T-helper 1 cell treated with Interleukin-12 subunit alpha and Interleukin-12 subunit beta and Interleukin-4 antibody, amounts not matched to agents 30 μg/mL and 1 μg/mL, for 36 hours (primary cell): ENCODE measurements at regions not wholly inside any gene's neighbourhood (a gene's known extent, or its start where the extent isn't known, plus 50 kb on each side); places are given as distances from the start of the nearest gene placed in this dataset.
"Not testable (repeated sequence)": the region's sequence is repeated elsewhere in the genome, so short reads cannot be mapped to it uniquely, and the experiment has no call there.

Source experiments
- H3K27ac Mint-ChIP-seq: one replicate; pipeline ENCODE4 v1.8.0; 2021; ENCODE audit warnings: mild to moderate bottlenecking, mixed read lengths
- H3K27me3 Mint-ChIP-seq: one replicate; pipeline ENCODE4 v1.8.0; 2021; ENCODE audit warnings: low read depth, mixed read lengths
- H3K36me3 Mint-ChIP-seq: one replicate; pipeline ENCODE4 v1.8.0; 2021; ENCODE audit warnings: low read depth, mixed read lengths
- H3K4me1 Mint-ChIP-seq: one replicate; pipeline ENCODE4 v1.8.0; 2021; ENCODE audit warnings: low read depth, mixed read lengths
- H3K4me3 Mint-ChIP-seq: one replicate; pipeline ENCODE4 v1.8.0; 2021; ENCODE audit warnings: mild to moderate bottlenecking, moderate library complexity, mixed read lengths
- H3K9me3 Mint-ChIP-seq: one replicate; pipeline ENCODE4 v1.8.0; 2021; ENCODE audit warnings: mixed read lengths

DNA sequence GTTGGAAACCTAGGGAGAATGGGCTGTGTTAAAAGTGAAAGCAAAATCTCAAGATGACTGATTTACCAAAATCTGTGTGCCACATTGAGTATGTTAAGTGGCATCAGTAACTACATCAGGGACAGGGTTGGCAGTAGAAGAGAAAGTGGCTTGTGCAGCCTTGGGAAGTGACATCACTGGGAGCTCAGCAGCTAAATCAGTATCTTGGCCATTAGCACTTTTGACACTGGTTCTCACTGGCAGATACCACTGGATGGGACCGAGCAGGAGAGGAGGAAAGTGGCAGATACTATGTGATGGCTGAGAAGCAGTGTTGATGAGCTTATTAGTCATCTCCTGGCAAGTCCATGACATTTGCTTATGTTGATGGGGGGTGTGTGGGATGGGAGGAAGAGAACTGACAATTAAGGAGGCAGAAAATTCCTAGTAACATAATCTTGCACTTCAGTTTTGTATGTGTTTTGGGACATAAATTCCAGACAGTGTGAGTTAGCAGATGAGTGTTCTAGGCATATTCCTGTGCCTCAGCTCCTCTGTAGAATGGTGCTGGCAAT is 322.2 kb downstream of the SOX4 start:
- Mint-ChIP-seq H3K27me3 (peaks cover 9% of the 10 kb centered on the region), H3K4me3 (no peak overlapping the region), H3K36me3 (no peaks in the 10 kb centered on the region), H3K9me3 (no peaks in the 10 kb centered on the region), H3K27ac (no peak overlapping the region), H3K4me1 (peaks cover 22% of the 10 kb centered on the region)

GRCh38 chr6:21918041-21918440 is 324.5 kb downstream of the SOX4 start:
- no peaks in the 10 kb centered on the region for H3K27me3 Mint-ChIP-seq
- no peak overlapping the region for H3K27ac Mint-ChIP-seq
- H3K9me3 Mint-ChIP-seq: no peaks in the 10 kb centered on the region
- no peaks in the 10 kb centered on the region for H3K36me3 Mint-ChIP-seq
- no peak overlapping the region for H3K4me3 Mint-ChIP-seq
- peaks cover 22% of the 10 kb centered on the region for H3K4me1 Mint-ChIP-seq

- H3K4me3 Mint-ChIP-seq: no peak overlapping the region
- no peaks in the 10 kb centered on the region for H3K36me3 Mint-ChIP-seq
- no peaks in the 10 kb centered on the region for H3K27me3 Mint-ChIP-seq
- no peak overlapping the region for H3K27ac Mint-ChIP-seq
- no peaks in the 10 kb centered on the region for H3K9me3 Mint-ChIP-seq
- H3K4me1 Mint-ChIP-seq: peaks cover 18% of the 10 kb centered on the region
These were observed 325.1 kb downstream of the SOX4 start for GRCh38 chr6:21918666-21919065.

GRCh38 chr6:21922086-21922485 is 328.5 kb downstream of the SOX4 start:
- Mint-ChIP-seq H3K27me3 (no peaks in the 10 kb centered on the region), H3K27ac (no peak overlapping the region), H3K4me1 (peaks cover 19% of the 10 kb centered on the region), H3K4me3 (no peak overlapping the region), H3K9me3 (peaks cover 3% of the 10 kb centered on the region), H3K36me3 (peaks cover 2% of the 10 kb centered on the region)

DNA sequence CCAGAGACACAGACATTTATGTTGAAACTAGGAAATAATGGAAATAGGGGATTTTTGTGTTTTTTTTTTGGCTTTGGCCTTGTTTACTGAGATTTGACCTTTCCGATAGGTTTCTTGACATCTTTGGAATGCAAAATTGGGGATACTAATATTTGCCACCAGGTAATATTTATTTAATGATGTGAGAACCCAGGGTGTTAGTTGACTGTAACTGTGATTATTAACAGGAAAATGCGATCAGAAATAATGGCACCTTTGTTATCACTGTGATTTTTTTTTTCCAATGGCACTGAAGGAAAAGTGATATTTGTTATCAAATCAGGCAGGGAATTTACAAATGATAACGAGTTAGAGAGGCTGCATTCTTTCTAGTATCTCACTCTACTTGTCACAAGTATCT is 330.5 kb downstream of the SOX4 start:
- peaks cover 27% of the 10 kb centered on the region for H3K4me1 Mint-ChIP-seq
- H3K36me3 Mint-ChIP-seq: peaks cover 2% of the 10 kb centered on the region
- H3K27ac Mint-ChIP-seq: no peak overlapping the region
- no peaks in the 10 kb centered on the region for H3K27me3 Mint-ChIP-seq
- H3K9me3 Mint-ChIP-seq: peaks cover 3% of the 10 kb centered on the region
- no peak overlapping the region for H3K4me3 Mint-ChIP-seq

GRCh38 chr6:21928827-21929226 is 335.3 kb downstream of the SOX4 start:
- peaks cover 24% of the 10 kb centered on the region for H3K4me1 Mint-ChIP-seq
- H3K4me3 Mint-ChIP-seq: no peak overlapping the region
- peaks cover 7% of the 10 kb centered on the region for H3K9me3 Mint-ChIP-seq
- peaks cover 2% of the 10 kb centered on the region for H3K36me3 Mint-ChIP-seq
- H3K27me3 Mint-ChIP-seq: no peaks in the 10 kb centered on the region
- no peak overlapping the region for H3K27ac Mint-ChIP-seq

- H3K36me3 Mint-ChIP-seq: peaks cover 2% of the 10 kb centered on the region
- no peak overlapping the region for H3K27ac Mint-ChIP-seq
- no peak overlapping the region for H3K4me3 Mint-ChIP-seq
- peaks cover 9% of the 10 kb centered on the region for H3K4me1 Mint-ChIP-seq
- peaks cover 12% of the 10 kb centered on the region for H3K9me3 Mint-ChIP-seq
- H3K27me3 Mint-ChIP-seq: no peaks in the 10 kb centered on the region
These were observed 338.2 kb downstream of the SOX4 start for GRCh38 chr6:21931641-21932335.

DNA sequence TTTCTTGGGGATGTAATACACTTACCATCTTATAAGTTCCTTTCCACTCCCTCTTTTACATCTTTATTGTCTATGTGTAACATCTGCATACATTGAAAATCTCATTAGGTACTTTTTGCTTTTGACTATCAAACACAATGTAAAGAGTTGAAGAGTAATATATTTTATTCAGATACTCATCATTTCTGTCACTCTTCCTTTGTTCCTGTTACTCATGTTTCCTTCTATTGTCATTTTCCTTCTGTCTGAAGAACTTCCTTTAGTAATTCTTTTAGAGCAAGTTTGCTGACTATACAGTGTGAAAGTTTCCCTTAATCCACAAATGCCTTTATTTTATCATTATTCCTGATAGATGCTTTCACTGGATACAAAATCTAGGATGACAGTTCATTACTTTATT is 339.8 kb downstream of the SOX4 start:
- H3K4me1 Mint-ChIP-seq: no peaks in the 10 kb centered on the region
- no peaks in the 10 kb centered on the region for H3K27me3 Mint-ChIP-seq
- no peak overlapping the region for H3K27ac Mint-ChIP-seq
- no peak overlapping the region for H3K4me3 Mint-ChIP-seq
- H3K9me3 Mint-ChIP-seq: peaks cover 12% of the 10 kb centered on the region
- peaks cover 2% of the 10 kb centered on the region for H3K36me3 Mint-ChIP-seq

DNA sequence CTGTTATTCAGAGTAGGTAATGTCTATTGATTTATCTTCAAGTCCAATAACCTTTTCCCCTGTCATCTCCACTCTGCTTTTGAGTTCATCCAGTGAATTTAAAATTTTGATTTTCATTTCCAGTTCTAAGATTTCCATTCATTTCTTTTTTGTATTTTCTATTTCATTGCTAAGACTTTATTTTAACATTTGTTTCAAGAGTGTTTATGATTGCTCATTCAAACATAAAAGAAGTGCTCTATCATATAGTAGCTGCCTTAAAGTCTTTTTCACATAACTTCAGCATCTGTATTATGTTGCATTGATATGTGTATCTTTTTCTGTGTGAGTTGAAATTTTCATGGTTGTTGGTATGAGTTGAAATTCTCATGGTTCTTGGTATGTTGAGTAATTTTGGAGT is 341.6 kb downstream of the SOX4 start:
- Mint-ChIP-seq H3K9me3 (peaks cover 12% of the 10 kb centered on the region), H3K36me3 (peaks cover 2% of the 10 kb centered on the region), H3K4me3 (no peak overlapping the region), H3K4me1 (no peaks in the 10 kb centered on the region), H3K27me3 (no peaks in the 10 kb centered on the region), H3K27ac (no peak overlapping the region)

DNA sequence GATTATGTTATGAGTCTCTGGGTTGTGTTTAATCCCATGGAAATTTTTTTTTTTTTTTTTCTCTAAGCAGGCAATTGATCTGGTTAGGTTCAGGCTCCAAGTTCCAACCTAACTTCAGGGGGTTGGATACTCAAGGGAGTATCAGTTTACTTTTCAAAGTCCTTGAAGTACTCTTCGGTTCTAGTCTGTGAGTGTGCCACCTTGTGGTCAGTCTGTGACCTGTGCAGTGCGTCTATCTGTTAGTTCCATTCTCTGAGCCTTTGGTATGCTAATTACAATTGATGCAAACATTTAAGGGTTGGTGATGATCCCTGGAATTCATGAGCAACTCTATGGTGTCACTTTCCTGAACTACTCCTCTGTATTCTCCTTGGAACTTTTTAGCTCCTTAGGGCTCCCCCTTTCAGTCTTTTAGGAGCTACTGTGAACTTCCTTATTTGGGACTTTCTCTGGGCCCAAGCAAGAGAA is 342.0 kb downstream of the SOX4 start:
- H3K36me3 Mint-ChIP-seq: peaks cover 2% of the 10 kb centered on the region
- peaks cover 12% of the 10 kb centered on the region for H3K9me3 Mint-ChIP-seq
- no peak overlapping the region for H3K4me3 Mint-ChIP-seq
- H3K4me1 Mint-ChIP-seq: no peaks in the 10 kb centered on the region
- no peak overlapping the region for H3K27ac Mint-ChIP-seq
- no peaks in the 10 kb centered on the region for H3K27me3 Mint-ChIP-seq

GRCh38 chr6:21937466-21937865 is 343.9 kb downstream of the SOX4 start:
- Mint-ChIP-seq H3K27me3 (no peaks in the 10 kb centered on the region), H3K9me3 (peaks cover 12% of the 10 kb centered on the region), H3K27ac (no peak overlapping the region), H3K36me3 (peaks cover 2% of the 10 kb centered on the region), H3K4me3 (no peak overlapping the region), H3K4me1 (no peaks in the 10 kb centered on the region)

GRCh38 chr6:21939066-21939465 is 345.5 kb downstream of the SOX4 start:
- H3K9me3 Mint-ChIP-seq: not testable (repeated sequence)

GRCh38 chr6:21941926-21942325 is 348.4 kb downstream of the SOX4 start:
- H3K27ac Mint-ChIP-seq: no peak overlapping the region
- H3K4me3 Mint-ChIP-seq: no peak overlapping the region
- no peaks in the 10 kb centered on the region for H3K9me3 Mint-ChIP-seq
- H3K36me3 Mint-ChIP-seq: no peaks in the 10 kb centered on the region
- H3K4me1 Mint-ChIP-seq: no peaks in the 10 kb centered on the region
- H3K27me3 Mint-ChIP-seq: no peaks in the 10 kb centered on the region

More at GRCh38 chr6:21939066-21939465, 345.5 kb downstream of the SOX4 start:
- not testable (repeated sequence) for H3K4me3 Mint-ChIP-seq, H3K27ac Mint-ChIP-seq, H3K27me3 Mint-ChIP-seq, H3K36me3 Mint-ChIP-seq, H3K4me1 Mint-ChIP-seq

DNA sequence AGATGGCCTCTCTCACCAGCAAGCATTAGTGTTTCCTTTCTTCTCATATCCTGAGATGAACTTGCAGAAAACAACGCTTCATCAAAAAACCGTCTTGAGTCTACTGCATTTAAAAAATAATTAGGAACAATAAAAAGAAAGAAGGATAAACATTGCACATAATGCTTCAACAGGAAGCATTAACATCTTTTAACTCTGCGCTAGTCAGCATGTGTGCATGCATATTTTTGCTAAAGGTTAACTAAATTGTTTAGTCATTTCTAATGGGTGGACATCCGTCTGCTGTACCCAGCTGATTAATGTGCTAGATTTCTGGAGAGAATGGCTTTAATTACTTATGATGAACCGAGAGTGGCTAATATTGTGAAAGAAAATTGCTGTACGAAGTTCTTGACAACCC is 349.3 kb downstream of the SOX4 start:
- Mint-ChIP-seq H3K9me3 (no peaks in the 10 kb centered on the region), H3K27me3 (peaks cover 1% of the 10 kb centered on the region), H3K27ac (no peak overlapping the region), H3K4me3 (no peak overlapping the region), H3K36me3 (no peaks in the 10 kb centered on the region), H3K4me1 (peaks cover under 1% of the 10 kb centered on the region)

DNA sequence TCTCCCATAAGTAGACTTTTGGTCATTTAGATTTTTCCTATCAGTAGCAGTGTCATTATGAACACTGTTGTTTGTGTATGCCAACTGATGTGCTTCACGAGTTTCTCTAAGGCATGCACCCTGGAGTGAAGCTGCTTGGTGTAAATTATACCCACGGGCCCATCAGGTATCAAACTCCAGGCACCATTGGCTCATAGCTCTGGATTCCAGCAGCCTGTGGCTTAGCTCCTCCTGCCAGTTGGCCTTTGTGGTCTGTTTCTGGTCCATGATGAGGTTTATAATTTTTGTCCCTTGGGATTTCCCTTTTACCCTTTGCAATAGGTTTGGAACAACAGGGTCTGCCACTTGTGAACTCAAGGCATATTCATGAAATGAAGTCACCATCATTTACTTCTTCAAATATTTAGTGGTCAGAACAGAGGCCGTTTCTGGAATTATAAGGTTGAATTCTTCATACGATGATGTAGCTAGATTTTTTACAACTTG is 350.5 kb downstream of the PRL start:
- Mint-ChIP-seq H3K9me3 (no peaks in the 10 kb centered on the region), H3K27me3 (peaks cover 5% of the 10 kb centered on the region), H3K27ac (no peak overlapping the region), H3K4me1 (peaks cover 8% of the 10 kb centered on the region), H3K36me3 (no peaks in the 10 kb centered on the region), H3K4me3 (no peak overlapping the region)
